Gastrocnemius medialis (tissue), 4 donors: ENCODE measurements at regions not wholly inside any gene's neighbourhood (a gene's known extent, or its start where the extent isn't known, plus 50 kb on each side); places are given as distances from the start of the nearest gene placed in this dataset.

Experiments used
- ATAC-seq, 2 donors: fragments of 150-250 bp; one replicate each; pipeline ENCODE4 v1.9.1; 2016
- DNase-seq, 2 donors: peaks; one replicate each; pipeline ENCODE4 v3.0.0-alpha.2; 2019
- H3K27ac ChIP-seq, 4 donors: fragments of 200-600 bp; sonication (generic); 1 replicate in 1 of 4; 2 replicates in 3 of 4; pipeline ENCODE4 v1.5.1; 2016 to 2018; ENCODE audit warnings: mild to moderate bottlenecking in 2 of 4, moderate library complexity in 1 of 4
- H3K27me3 ChIP-seq, 3 donors: fragments of 200-600 bp; sonication (generic) in 2 of 3; 1 replicate in 1 of 3; 2 replicates in 2 of 3; pipeline versions ENCODE4 v1.5.1 to v1.6.0; 2016 to 2019; ENCODE audit warnings: mild to moderate bottlenecking in 1 of 3, moderate library complexity in 1 of 3
- H3K36me3 ChIP-seq, 2 donors: fragments of 200-600 bp; sonication (generic) in 1 of 2; one replicate each; pipeline ENCODE4 v1.5.1; 2017 to 2018
- H3K4me1 ChIP-seq, 2 donors: fragments of 200-600 bp; sonication (generic) in 1 of 2; one replicate each; pipeline ENCODE4 v1.5.1; 2016 to 2017; ENCODE audit warnings: mild to moderate bottlenecking in 2 of 2
- H3K4me3 ChIP-seq, 4 donors: fragments of 200-600 bp; sonication (generic) in 3 of 4; 1 replicate in 1 of 4; 2 replicates in 3 of 4; pipeline ENCODE4 v1.5.1; 2016 to 2019; ENCODE audit warnings: mild to moderate bottlenecking in 2 of 4
- H3K9me3 ChIP-seq, 3 donors: fragments of 200-600 bp; sonication (generic) in 2 of 3; 1 replicate in 1 of 3; 2 replicates in 2 of 3; pipeline ENCODE4 v1.5.1; 2016 to 2019
- POLR2A ChIP-seq, 2 donors: fragments of 450-650 bp; IDR thresholded peaks; one replicate each; pipeline ENCODE4 v1.6.1; 2017; ENCODE audit warnings: antibody characterized with exemption in 2 of 2, mild to moderate bottlenecking in 2 of 2, moderate library complexity in 2 of 2
- in situ Hi-C, 4 donors: fragments of 200-750 bp; cut with MboI; loops; one replicate each; pipeline versions ENCODE4 v1.15.0 to v1.8.0; 2017; ENCODE audit warnings: low sequenced_read_pairs in 4 of 4
- intact Hi-C: fragments of 100-400 bp; cut with DNase I; formaldehyde crosslinking; loops from one replicate; pipeline ENCODE4 v1.15.1; 2023; ENCODE audit warnings: low total_unique reads
- TF ChIP-seq, protein P1 (sequence below), 5 experiments: fragments of 450-650 bp in 3 of 5; fragments of 200-600 bp in 2 of 5; sonication (generic) in 2 of 5; IDR thresholded peaks in 4 of 5; conservative IDR thresholded peaks in 1 of 5; 1 replicate in 4 of 5; 2 replicates in 1 of 5; pipeline ENCODE4 v1.5.1; 2016 to 2019; ENCODE audit warnings: antibody characterized with exemption in 5 of 5, mild to moderate bottlenecking in 3 of 5, moderate library complexity in 3 of 5

DNA sequence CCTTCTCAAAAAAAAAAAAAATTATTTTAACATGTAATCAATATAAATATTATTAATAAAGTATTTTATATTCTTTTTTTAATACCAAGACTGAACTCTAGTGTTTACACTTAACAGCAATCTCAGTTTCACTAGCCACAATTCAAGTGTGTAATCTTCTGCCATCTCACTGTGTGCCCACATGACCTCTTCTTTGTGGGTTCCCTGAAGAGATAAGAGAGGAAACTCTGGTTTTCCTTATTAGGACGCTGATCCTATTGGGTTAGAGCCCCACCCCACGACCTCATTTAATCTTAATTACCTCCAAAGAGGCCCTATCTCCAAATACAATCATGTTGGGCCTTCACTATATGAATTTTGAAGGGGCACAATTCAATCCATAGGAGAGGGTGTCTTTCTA lies 177.6 kb downstream of the STK31 start:
- Histone ChIP-seq H3K9me3 (no peaks in the 10 kb centered on the region), H3K36me3 (no peaks in the 10 kb centered on the region), H3K4me3 (no peak overlapping the region), H3K27me3 (no peaks in the 10 kb centered on the region), H3K4me1 (no peaks in the 10 kb centered on the region), H3K27ac (no peak overlapping the region)
- ATAC-seq: no peak
- intact Hi-C loops: no loop called here
- in situ Hi-C loops: no loop called here
- no peak for DNase-seq
- no peak for TF ChIP-seq POLR2A (IDR thresholded peaks at IDR 0.05)
- TF ChIP-seq, protein P1, sequence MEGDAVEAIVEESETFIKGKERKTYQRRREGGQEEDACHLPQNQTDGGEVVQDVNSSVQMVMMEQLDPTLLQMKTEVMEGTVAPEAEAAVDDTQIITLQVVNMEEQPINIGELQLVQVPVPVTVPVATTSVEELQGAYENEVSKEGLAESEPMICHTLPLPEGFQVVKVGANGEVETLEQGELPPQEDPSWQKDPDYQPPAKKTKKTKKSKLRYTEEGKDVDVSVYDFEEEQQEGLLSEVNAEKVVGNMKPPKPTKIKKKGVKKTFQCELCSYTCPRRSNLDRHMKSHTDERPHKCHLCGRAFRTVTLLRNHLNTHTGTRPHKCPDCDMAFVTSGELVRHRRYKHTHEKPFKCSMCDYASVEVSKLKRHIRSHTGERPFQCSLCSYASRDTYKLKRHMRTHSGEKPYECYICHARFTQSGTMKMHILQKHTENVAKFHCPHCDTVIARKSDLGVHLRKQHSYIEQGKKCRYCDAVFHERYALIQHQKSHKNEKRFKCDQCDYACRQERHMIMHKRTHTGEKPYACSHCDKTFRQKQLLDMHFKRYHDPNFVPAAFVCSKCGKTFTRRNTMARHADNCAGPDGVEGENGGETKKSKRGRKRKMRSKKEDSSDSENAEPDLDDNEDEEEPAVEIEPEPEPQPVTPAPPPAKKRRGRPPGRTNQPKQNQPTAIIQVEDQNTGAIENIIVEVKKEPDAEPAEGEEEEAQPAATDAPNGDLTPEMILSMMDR (IDR thresholded peaks at IDR 0.05 in 4 of 5, conservative IDR thresholded peaks at IDR 0.05 in 1 of 5): no peak

DNA sequence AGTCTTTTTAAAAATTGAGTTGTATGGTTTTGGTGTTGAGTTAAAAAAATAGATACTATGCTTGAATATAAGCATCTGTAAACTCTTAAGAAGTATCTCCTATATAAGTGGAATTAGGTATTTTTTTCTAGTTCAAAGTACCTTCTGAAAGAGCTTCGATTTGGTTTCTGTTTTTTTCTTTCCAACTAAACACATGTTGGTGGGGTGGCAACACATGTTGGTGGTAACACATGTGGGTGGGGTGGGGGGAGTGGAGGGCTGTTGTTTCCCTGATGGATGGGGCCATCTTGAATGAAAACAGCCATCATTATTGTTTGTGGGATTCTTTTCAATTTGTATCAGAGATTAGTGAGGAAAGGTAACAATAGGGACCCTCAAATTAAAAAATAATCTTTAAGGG lies 178.9 kb downstream of the STK31 start:
- Histone ChIP-seq H3K4me1 (no peaks in the 10 kb centered on the region), H3K36me3 (no peaks in the 10 kb centered on the region), H3K27ac (no peak overlapping the region), H3K4me3 (no peak overlapping the region), H3K27me3 (no peaks in the 10 kb centered on the region), H3K9me3 (no peaks in the 10 kb centered on the region)
- in situ Hi-C loops: no loop called here
- TF ChIP-seq POLR2A (IDR thresholded peaks at IDR 0.05): no peak
- TF ChIP-seq, protein P1 (IDR thresholded peaks at IDR 0.05 in 4 of 5, conservative IDR thresholded peaks at IDR 0.05 in 1 of 5): no peak
- ATAC-seq: no peak
- intact Hi-C loops: no loop called here
- no peak for DNase-seq

DNA sequence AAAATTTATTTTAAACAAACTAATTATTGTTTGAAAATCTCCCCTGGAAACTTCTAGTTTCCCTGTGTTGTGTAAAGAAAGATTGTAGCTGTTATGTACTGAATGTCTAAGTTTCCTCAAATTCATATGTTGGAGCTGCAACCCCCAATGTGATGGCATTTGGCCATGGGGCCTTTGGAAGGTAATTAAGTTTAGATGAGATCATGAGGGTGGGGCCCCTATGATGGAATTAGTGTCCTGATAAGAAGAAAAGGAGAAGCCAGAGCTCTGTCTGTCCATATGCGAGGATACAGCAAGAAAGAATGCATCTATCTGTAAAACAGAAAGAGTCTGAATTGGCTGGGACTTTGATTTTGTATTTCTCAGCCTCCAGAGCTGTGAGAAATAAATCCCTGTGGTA lies 179.5 kb downstream of the STK31 start:
- no peaks in the 10 kb centered on the region for H3K27me3 ChIP-seq
- no peaks in the 10 kb centered on the region for H3K9me3 ChIP-seq
- H3K36me3 ChIP-seq: no peaks in the 10 kb centered on the region
- ATAC-seq (no peak), DNase-seq (no peak)
- H3K27ac ChIP-seq: no peak overlapping the region
- intact Hi-C loops: no loop called here
- TF ChIP-seq, protein P1 (IDR thresholded peaks at IDR 0.05 in 4 of 5, conservative IDR thresholded peaks at IDR 0.05 in 1 of 5): no peak
- no peak for TF ChIP-seq POLR2A (IDR thresholded peaks at IDR 0.05)
- H3K4me3 ChIP-seq: no peak overlapping the region
- in situ Hi-C loops: no loop called here
- no peaks in the 10 kb centered on the region for H3K4me1 ChIP-seq

DNA sequence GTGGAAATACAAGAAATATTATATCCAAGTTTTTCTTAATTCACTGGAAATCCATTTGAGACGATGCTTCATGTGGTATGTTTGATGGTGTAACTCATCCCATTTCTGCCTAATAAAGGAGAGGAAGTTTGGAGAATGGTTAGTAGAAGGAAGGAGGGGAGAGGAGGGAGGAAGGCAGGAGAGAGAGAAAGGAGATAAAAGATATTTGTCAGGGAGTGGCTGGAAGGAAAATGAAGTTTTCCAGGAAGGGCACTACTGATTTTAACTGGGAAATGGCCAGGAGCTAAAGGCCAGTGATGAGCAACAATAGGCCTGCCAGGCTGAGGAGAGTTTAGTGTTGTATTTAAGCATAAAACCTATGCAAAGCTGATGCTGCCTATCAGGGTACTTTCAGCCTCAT lies 182.0 kb downstream of the STK31 start:
- ATAC-seq (no peak), DNase-seq (no peak)
- in situ Hi-C loops: no loop called here
- Histone ChIP-seq H3K4me1 (no peaks in the 10 kb centered on the region), H3K36me3 (no peaks in the 10 kb centered on the region), H3K4me3 (no peak overlapping the region), H3K9me3 (no peaks in the 10 kb centered on the region), H3K27ac (no peak overlapping the region), H3K27me3 (no peaks in the 10 kb centered on the region)
- intact Hi-C loops: no loop called here
- TF ChIP-seq, protein P1 (IDR thresholded peaks at IDR 0.05 in 4 of 5, conservative IDR thresholded peaks at IDR 0.05 in 1 of 5): no peak
- no peak for TF ChIP-seq POLR2A (IDR thresholded peaks at IDR 0.05)

DNA sequence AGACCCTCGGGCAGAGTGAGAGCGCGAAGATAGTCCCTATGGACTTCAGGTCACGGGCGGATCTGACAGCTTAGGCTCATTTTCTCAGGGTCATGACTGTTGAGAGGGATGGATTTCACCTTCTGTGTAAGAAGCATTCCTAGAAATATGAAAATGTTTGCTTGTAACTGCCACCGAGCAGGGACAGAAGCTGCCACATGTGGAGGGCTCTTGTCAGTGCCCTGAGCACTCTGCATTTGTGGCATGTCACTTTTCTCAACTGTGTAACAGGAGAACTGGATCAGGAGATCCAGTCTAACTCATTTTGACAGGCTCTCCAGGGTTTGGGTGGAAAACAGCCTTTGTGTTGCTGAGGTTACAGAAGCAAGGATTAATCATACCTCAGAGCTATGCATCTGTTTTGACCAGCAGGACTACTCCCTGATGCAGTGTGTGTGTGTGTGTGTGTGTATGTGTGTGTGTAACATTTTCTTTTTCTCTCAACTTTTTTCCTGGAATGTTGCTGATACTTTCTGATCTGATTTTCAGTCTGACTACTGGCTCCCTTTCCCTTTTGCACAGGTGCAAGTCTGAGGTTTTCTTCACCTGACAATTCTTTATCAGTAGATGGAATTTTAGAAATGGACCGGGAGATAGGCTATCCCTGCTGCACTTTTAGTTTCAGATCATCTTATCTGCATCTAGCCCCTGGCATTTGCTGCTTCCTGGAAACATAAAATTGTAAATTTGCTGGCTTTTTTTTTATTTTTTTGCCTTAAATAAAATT lies 183.3 kb downstream of the STK31 start:
- Histone ChIP-seq H3K4me3 (no peak overlapping the region), H3K27ac (no peak overlapping the region), H3K9me3 (no peaks in the 10 kb centered on the region), H3K27me3 (no peaks in the 10 kb centered on the region), H3K36me3 (no peaks in the 10 kb centered on the region), H3K4me1 (no peaks in the 10 kb centered on the region)
- TF ChIP-seq, protein P1 (IDR thresholded peaks at IDR 0.05 in 4 of 5, conservative IDR thresholded peaks at IDR 0.05 in 1 of 5): no peak
- TF ChIP-seq POLR2A (IDR thresholded peaks at IDR 0.05): no peak
- in situ Hi-C loops: no loop called here
- DNase-seq (no peak), ATAC-seq (no peak)
- intact Hi-C loops: no loop called here
